ENCODE measurements at regions not wholly inside any gene's neighbourhood (a gene's known extent, or its start where the extent isn't known, plus 50 kb on each side); places are given as distances from the start of the nearest gene placed in this dataset.

DNA sequence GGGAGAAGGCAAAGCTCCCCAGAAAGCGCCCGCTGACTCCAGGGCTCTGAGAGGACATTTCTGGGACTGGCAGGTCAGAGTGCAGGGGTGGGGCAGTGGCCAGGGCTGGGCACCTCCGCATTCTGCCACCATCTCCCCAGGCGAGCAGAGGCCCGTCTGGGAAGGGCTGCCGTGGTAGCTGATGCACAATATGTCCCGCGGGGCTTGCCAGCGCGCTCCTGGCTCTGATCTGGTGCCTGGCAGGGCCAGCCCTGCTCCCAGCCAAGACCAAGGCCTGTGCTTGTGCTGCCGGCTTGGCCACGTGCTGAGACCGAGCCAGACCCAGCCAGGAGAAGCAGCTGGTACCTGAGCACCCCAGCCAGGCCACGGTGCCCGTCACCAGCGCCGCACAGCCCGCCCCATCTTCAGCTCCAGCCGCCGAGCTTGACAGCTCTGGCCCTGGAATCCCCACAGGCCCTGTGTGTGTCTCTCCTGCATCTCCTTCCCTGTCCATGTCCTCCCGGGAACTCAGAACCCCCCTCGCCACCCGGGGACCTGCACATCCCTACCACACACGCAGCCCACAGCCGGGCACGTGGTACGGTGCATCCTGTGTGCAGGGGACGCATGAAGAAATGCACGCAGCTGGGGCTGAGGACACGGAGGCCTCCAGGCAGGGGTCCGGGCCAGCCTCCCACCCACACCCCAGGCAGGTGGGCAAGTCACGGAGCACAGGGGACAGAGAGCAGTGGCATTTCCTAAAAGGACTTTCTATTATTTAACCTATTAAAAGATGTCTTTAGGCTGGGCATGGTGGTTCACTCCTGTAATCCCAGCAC, 68.6 kb upstream of the C14orf180 start:
- no peak for TF ChIP-seq ZBTB48 (tag by site-specific recombination; IDR thresholded peaks at IDR 0.05)
- Histone ChIP-seq H3K4me1 (ENCODE audit: control insufficient read depth, insufficient read depth, low read length) (no peaks in the 10 kb centered on the region), H3K9me3 (ENCODE audit: control insufficient read depth, insufficient read depth, low read depth, low read length) (no peaks in the 10 kb centered on the region), H3K27ac (ENCODE audit: extremely low read depth, low read depth, low read length) (no peak overlapping the region), H3K36me3 (ENCODE audit: control insufficient read depth in 2 of 2, insufficient read depth in 1 of 2, low read length in 2 of 2) (no peaks in the 10 kb centered on the region), H3K4me3 (ENCODE audit: low read depth, low read length) (no peak overlapping the region)
- POLR2A ChIA-PET: no interaction called here
- CTCF ChIA-PET: interaction anchor here (0.7 to 1.0 kb wide), 2 partner anchors 50 to 151 kb away, joined by 3 to 4 read pairs; no protein-coding TSS in a partner anchor

DNA sequence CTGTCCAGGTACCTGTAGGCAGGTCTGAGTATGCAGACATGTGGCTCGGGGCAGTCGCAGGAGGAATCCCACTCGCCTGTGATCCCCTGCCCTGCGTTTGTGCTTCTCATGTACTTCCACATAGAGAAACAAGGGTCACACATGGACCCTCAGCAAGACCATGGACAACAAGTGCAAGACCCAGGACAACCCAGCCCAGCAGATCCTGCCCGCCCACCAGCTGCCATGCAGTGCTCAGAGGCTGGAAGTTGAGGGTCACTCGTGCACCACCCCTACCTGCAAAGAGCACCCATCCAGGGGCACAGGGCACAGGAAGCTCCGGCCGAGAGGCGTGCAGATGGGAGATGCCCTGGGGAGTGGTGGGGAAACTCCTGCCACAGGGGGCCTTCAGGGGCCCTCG, 67.5 kb upstream of the C14orf180 start:
- ChIA-PET POLR2A (no interaction called here), CTCF (interaction anchor here (0.7 kb wide), 1 partner anchor 49 kb away, joined by 3 read pairs; no protein-coding TSS in a partner anchor)
- no peak overlapping the region for H3K27ac ChIP-seq (ENCODE audit: extremely low read depth, low read depth, low read length)

DNA sequence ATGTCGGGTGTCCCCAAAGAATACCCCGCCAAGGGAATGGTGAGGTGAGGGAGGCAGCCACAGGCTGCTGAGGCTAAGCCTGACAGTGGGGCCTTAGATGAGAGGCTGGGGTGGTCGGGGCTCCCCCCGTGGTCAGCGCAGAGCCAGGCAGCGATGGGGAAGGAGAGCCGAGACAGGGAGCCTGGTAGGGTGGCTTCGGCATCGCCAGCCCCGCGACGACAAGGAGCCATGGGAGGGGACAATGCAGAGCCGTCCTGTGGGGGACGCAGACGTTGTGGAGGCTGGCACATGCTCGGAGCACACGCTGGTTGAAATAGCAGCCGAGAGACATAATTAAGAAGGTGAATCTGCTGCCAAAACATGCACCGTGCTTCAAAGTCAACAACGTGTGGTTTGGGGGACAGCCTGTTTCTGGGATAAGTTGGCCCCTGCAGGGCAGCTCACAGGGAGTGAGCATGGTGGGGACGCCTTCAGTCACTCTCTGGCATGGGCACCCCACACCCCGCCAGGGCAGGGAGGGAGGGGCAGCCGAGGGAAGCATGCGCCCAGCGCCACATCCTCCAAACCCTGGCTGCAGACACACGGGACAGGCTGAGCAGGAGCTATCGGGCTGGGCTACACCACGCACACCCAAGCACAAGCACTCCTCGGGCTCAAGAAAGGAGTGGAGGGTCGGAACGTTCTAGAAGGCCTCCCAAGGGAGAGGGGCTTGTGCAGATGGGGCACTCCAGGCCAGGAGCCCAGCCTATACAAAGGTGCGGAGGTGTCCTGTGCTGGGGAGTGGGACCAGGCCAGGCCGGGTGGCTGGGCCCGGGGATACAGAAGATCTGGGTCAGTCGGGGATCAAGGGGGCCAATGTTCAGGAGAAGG, 66.6 kb upstream of the C14orf180 start:
- H3K4me3 ChIP-seq (ENCODE audit: low read depth, low read length): no peak overlapping the region
- CTCF ChIA-PET: interaction anchor here (0.7 kb wide), 1 partner anchor 48 kb away, joined by 3 read pairs; no protein-coding TSS in a partner anchor
- H3K36me3 ChIP-seq (ENCODE audit: control insufficient read depth in 2 of 2, insufficient read depth in 1 of 2, low read length in 2 of 2): no peaks in the 10 kb centered on the region
- H3K9me3 ChIP-seq (ENCODE audit: control insufficient read depth, insufficient read depth, low read depth, low read length): no peaks in the 10 kb centered on the region
- POLR2A ChIA-PET: no interaction called here
- H3K27ac ChIP-seq (ENCODE audit: extremely low read depth, low read depth, low read length): no peak overlapping the region
- no peaks in the 10 kb centered on the region for H3K4me1 ChIP-seq (ENCODE audit: control insufficient read depth, insufficient read depth, low read length)
- TF ChIP-seq ZNF140 (tag by site-specific recombination; IDR thresholded peaks at IDR 0.05) (no peak), ZBTB7A (tag by site-specific recombination; IDR thresholded peaks at IDR 0.05; ENCODE audit: low read depth) (no peak), ZNF48 (tag by site-specific recombination; IDR thresholded peaks at IDR 0.05) (no peak), ZNF664 (tag by site-specific recombination; IDR thresholded peaks at IDR 0.05) (no peak), TCF7L2 (IDR thresholded peaks at IDR 0.05; ENCODE audit: borderline replicate concordance, low read depth, low read length) (no peak), ZNF157 (tag by site-specific recombination; IDR thresholded peaks at IDR 0.05) (no peak), ZNF596 (tag by site-specific recombination; IDR thresholded peaks at IDR 0.05) (no peak), ZNF510 (tag by site-specific recombination; IDR thresholded peaks at IDR 0.05; ENCODE audit: insufficient replicate concordance) (no peak), ZNF174 (tag by site-specific recombination; IDR thresholded peaks at IDR 0.05) (no peak), ZNF394 (tag by site-specific recombination; IDR thresholded peaks at IDR 0.05; ENCODE audit: borderline replicate concordance) (no peak)
- TF ChIP-seq, protein P1, sequence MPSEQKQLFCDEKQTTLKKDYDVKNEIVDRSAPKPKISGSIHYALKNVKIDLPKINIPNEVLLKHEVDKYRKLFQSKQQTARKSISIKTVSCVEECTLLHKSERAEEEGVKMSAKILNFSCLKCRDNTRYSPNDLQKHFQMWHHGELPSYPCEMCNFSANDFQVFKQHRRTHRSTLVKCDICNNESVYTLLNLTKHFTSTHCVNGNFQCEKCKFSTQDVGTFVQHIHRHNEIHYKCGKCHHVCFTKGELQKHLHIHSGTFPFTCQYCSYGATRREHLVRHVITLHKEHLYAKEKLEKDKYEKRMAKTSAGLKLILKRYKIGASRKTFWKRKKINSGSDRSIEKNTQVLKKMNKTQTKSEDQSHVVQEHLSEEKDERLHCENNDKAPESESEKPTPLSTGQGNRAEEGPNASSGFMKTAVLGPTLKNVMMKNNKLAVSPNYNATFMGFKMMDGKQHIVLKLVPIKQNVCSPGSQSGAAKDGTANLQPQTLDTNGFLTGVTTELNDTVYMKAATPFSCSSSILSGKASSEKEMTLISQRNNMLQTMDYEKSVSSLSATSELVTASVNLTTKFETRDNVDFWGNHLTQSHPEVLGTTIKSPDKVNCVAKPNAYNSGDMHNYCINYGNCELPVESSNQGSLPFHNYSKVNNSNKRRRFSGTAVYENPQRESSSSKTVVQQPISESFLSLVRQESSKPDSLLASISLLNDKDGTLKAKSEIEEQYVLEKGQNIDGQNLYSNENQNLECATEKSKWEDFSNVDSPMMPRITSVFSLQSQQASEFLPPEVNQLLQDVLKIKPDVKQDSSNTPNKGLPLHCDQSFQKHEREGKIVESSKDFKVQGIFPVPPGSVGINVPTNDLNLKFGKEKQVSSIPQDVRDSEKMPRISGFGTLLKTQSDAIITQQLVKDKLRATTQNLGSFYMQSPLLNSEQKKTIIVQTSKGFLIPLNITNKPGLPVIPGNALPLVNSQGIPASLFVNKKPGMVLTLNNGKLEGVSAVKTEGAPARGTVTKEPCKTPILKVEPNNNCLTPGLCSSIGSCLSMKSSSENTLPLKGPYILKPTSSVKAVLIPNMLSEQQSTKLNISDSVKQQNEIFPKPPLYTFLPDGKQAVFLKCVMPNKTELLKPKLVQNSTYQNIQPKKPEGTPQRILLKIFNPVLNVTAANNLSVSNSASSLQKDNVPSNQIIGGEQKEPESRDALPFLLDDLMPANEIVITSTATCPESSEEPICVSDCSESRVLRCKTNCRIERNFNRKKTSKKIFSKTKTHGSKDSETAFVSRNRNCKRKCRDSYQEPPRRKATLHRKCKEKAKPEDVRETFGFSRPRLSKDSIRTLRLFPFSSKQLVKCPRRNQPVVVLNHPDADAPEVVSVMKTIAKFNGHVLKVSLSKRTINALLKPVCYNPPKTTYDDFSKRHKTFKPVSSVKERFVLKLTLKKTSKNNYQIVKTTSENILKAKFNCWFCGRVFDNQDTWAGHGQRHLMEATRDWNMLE (tag by site-specific recombination; conservative IDR thresholded peaks at IDR 0.05; ENCODE audit: low read depth): no peak
- TF ChIP-seq, protein P2, sequence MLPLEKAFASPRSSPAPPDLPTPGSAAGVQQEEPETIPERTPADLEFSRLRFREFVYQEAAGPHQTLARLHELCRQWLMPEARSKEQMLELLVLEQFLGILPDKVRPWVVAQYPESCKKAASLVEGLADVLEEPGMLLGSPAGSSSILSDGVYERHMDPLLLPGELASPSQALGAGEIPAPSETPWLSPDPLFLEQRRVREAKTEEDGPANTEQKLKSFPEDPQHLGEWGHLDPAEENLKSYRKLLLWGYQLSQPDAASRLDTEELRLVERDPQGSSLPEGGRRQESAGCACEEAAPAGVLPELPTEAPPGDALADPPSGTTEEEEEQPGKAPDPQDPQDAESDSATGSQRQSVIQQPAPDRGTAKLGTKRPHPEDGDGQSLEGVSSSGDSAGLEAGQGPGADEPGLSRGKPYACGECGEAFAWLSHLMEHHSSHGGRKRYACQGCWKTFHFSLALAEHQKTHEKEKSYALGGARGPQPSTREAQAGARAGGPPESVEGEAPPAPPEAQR (tag by site-specific recombination; IDR thresholded peaks at IDR 0.05): no peak
- TF ChIP-seq, protein P3, sequence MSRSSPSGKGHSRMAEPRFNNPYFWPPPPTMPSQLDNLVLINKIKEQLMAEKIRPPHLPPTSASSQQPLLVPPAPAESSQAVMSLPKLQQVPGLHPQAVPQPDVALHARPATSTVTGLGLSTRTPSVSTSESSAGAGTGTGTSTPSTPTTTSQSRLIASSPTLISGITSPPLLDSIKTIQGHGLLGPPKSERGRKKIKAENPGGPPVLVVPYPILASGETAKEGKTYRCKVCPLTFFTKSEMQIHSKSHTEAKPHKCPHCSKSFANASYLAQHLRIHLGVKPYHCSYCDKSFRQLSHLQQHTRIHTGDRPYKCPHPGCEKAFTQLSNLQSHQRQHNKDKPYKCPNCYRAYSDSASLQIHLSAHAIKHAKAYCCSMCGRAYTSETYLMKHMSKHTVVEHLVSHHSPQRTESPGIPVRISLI (tag by site-specific recombination; IDR thresholded peaks at IDR 0.05): no peak

More for the DNA sequence above, 67.5 kb upstream of the C14orf180 start:
- no peaks in the 10 kb centered on the region for H3K36me3 ChIP-seq (ENCODE audit: control insufficient read depth in 2 of 2, insufficient read depth in 1 of 2, low read length in 2 of 2)
- no peaks in the 10 kb centered on the region for H3K4me1 ChIP-seq (ENCODE audit: control insufficient read depth, insufficient read depth, low read length)
- no peak overlapping the region for H3K4me3 ChIP-seq (ENCODE audit: low read depth, low read length)
- H3K9me3 ChIP-seq (ENCODE audit: control insufficient read depth, insufficient read depth, low read depth, low read length): no peaks in the 10 kb centered on the region
- TF ChIP-seq, protein P4, sequence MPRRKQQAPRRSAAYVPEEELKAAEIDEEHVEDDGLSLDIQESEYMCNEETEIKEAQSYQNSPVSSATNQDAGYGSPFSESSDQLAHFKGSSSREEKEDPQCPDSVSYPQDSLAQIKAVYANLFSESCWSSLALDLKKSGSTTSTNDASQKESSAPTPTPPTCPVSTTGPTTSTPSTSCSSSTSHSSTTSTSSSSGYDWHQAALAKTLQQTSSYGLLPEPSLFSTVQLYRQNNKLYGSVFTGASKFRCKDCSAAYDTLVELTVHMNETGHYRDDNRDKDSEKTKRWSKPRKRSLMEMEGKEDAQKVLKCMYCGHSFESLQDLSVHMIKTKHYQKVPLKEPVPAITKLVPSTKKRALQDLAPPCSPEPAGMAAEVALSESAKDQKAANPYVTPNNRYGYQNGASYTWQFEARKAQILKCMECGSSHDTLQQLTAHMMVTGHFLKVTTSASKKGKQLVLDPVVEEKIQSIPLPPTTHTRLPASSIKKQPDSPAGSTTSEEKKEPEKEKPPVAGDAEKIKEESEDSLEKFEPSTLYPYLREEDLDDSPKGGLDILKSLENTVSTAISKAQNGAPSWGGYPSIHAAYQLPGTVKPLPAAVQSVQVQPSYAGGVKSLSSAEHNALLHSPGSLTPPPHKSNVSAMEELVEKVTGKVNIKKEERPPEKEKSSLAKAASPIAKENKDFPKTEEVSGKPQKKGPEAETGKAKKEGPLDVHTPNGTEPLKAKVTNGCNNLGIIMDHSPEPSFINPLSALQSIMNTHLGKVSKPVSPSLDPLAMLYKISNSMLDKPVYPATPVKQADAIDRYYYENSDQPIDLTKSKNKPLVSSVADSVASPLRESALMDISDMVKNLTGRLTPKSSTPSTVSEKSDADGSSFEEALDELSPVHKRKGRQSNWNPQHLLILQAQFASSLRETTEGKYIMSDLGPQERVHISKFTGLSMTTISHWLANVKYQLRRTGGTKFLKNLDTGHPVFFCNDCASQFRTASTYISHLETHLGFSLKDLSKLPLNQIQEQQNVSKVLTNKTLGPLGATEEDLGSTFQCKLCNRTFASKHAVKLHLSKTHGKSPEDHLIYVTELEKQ (tag by site-specific recombination; IDR thresholded peaks at IDR 0.05; ENCODE audit: borderline replicate concordance): no peak
- no peak for TF ChIP-seq BCL11A (tag by site-specific recombination; IDR thresholded peaks at IDR 0.05; ENCODE audit: low read depth)

Data from HEK293 (cell line).